Progenitor cell of endocrine pancreas (in vitro differentiated cells): ENCODE measurements at regions not wholly inside any gene's neighbourhood (a gene's known extent, or its start where the extent isn't known, plus 50 kb on each side); places are given as distances from the start of the nearest gene placed in this dataset.

Experiments used
- DNase-seq: peaks from one replicate; pipeline ENCODE4 v3.0.0; 2021; ENCODE audit warnings: low spot score; ENCODE audit not compliant: unreplicated experiment
- H3K27ac Mint-ChIP-seq: 2 replicates; pipeline ENCODE4 v1.8.0; 2021; ENCODE audit warnings: mild to moderate bottlenecking, moderate library complexity, mixed read lengths
- H3K27me3 Mint-ChIP-seq: 2 replicates; pipeline ENCODE4 v1.8.0; 2021; ENCODE audit warnings: mixed read lengths
- H3K36me3 Mint-ChIP-seq: 2 replicates; pipeline ENCODE4 v1.8.0; 2022; ENCODE audit warnings: mixed read lengths; ENCODE audit not compliant: insufficient read depth
- H3K4me1 Mint-ChIP-seq: 2 replicates; pipeline ENCODE4 v1.8.0; 2021; ENCODE audit warnings: low read depth, mixed read lengths
- H3K4me3 Mint-ChIP-seq: 2 replicates; pipeline ENCODE4 v1.8.0; 2021; ENCODE audit warnings: low read depth, mild to moderate bottlenecking, moderate library complexity, mixed read lengths
- H3K9me3 Mint-ChIP-seq: 2 replicates; pipeline ENCODE4 v1.8.0; 2021; ENCODE audit warnings: low read depth, mixed read lengths
- CTCF ChIP-seq: fragments of 200-600 bp; sonication (generic); IDR thresholded peaks from one replicate; pipeline ENCODE4 v1.5.0; 2021; ENCODE audit warnings: antibody characterized with exemption, mild to moderate bottlenecking; ENCODE audit not compliant: unreplicated experiment

- Mint-ChIP-seq H3K27ac (no peak overlapping the region), H3K36me3 (no peaks in the 10 kb centered on the region), H3K9me3 (no peaks in the 10 kb centered on the region), H3K4me1 (peaks cover 1% of the 10 kb centered on the region), H3K4me3 (no peak overlapping the region), H3K27me3 (peaks cover 14% of the 10 kb centered on the region)
- DNase-seq, result no peak
- no peak for TF ChIP-seq CTCF
Measured at GRCh38 chr7:68509603-68510002, 1088.7 kb upstream of the AUTS2 start.

DNA sequence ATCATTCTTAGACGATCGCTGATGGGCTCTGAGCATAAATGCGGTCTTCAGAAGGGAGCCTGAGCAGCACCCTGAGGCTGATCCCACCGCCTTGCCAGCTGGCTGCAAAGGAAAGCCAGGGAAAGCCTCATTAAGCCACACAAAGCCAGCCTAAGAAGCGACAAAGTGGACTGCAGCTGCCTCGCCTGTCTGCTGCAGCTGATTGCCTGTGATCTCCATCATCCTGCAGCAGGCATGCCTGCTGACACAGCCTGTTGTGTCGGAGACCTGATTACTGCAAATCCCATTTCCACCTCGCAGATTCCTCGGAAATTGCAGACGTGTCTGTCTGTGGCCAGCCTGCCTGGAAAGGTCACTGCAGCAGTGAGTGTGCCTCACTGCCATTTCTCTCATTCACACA lies 1087.0 kb upstream of the AUTS2 start:
- Mint-ChIP-seq H3K27ac (no peak overlapping the region), H3K4me3 (no peak overlapping the region), H3K27me3 (peaks cover 14% of the 10 kb centered on the region), H3K4me1 (no peaks in the 10 kb centered on the region), H3K36me3 (no peaks in the 10 kb centered on the region), H3K9me3 (no peaks in the 10 kb centered on the region)
- no peak for TF ChIP-seq CTCF
- DNase-seq, result no peak

GRCh38 chr7:68512466-68512865 lies 1085.8 kb upstream of the AUTS2 start:
- Mint-ChIP-seq H3K27me3 (peaks cover 12% of the 10 kb centered on the region), H3K4me3 (no peak overlapping the region), H3K4me1 (no peaks in the 10 kb centered on the region), H3K36me3 (no peaks in the 10 kb centered on the region), H3K27ac (no peak overlapping the region), H3K9me3 (no peaks in the 10 kb centered on the region)
- no peak for DNase-seq
- no peak for TF ChIP-seq CTCF

DNA sequence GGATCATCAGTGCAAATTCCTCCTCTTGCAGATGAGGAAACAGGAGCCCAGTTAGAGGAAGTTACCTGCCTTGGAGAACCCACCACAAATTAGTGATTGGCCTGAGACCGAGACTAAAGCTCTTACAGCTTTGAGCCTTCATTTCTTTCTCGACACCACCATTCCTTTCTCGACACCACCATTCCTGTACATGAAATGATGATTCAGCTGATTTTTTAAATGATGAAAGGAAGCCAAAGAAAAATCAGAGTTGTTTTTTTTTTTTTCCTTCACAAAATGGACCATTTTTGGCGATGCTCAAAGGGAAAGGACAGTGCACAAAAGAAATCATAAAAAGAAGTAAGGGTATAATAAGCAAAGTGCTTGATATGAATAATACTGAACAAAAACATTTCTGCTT lies 1080.2 kb upstream of the AUTS2 start:
- no peaks in the 10 kb centered on the region for H3K9me3 Mint-ChIP-seq
- no peak overlapping the region for H3K4me3 Mint-ChIP-seq
- no peaks in the 10 kb centered on the region for H3K4me1 Mint-ChIP-seq
- H3K36me3 Mint-ChIP-seq, result no peaks in the 10 kb centered on the region
- no peak for DNase-seq
- H3K27me3 Mint-ChIP-seq, result peaks cover 5% of the 10 kb centered on the region
- TF ChIP-seq CTCF, result no peak
- H3K27ac Mint-ChIP-seq, result no peak overlapping the region

DNA sequence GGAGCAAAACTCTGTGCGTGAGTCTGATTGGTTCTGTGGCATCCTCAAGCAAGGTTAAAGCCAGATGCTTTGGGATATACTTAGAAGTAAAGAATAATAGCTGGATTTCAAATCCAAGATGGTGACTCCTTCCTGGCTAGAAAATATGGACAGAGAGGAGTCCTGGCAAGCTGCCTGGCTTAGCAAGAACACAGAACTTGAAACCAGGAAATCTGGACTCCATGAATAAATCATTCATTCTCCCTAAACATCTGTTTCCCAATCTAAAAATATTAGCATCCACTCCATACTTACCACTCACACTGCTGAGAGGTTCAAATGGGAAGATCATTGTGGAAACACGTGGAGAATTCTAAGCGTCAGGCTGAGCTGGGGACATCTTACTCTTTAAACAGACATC lies 1074.1 kb upstream of the AUTS2 start:
- Mint-ChIP-seq H3K4me1 (no peaks in the 10 kb centered on the region), H3K27me3 (peaks cover 5% of the 10 kb centered on the region), H3K4me3 (no peak overlapping the region), H3K36me3 (no peaks in the 10 kb centered on the region), H3K9me3 (peaks cover 3% of the 10 kb centered on the region), H3K27ac (no peak overlapping the region)
- DNase-seq, result no peak
- no peak for TF ChIP-seq CTCF
